ENCODE measurements at regions not wholly inside any gene's neighbourhood (a gene's known extent, or its start where the extent isn't known, plus 50 kb on each side); places are given as distances from the start of the nearest gene placed in this dataset.
"Not testable (repeated sequence)": the region's sequence is repeated elsewhere in the genome, so short reads cannot be mapped to it uniquely, and the experiment has no call there.

- no peak for DNase-seq
These were observed 795.3 kb upstream of the ADGRB3 start for GRCh38 chr6:67839818-67840217.

GRCh38 chr6:67825201-67825895, 809.7 kb upstream of the ADGRB3 start:
- no peak for DNase-seq

DNA sequence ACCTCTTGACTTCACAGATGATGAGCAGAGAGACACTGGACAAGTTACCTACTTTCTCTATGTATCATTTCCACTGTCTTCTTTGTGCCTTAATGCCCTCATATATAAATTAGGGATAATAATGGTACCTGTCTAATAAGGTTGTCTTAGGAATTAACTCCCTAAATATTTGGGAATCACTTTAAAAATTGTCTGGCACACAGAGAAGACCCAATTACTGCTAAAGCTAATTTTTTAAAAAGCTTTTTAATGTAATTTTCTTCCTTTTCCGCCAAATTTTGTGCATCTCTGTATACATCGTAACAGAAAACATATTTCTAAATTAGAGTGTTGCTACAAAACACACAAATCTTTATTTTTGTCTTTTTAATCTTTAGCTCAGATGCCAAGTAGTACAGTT, 816.8 kb upstream of the ADGRB3 start:
- no peak for DNase-seq

GRCh38 chr6:67815623-67816022, 819.5 kb upstream of the ADGRB3 start:
- no peak for DNase-seq

DNA sequence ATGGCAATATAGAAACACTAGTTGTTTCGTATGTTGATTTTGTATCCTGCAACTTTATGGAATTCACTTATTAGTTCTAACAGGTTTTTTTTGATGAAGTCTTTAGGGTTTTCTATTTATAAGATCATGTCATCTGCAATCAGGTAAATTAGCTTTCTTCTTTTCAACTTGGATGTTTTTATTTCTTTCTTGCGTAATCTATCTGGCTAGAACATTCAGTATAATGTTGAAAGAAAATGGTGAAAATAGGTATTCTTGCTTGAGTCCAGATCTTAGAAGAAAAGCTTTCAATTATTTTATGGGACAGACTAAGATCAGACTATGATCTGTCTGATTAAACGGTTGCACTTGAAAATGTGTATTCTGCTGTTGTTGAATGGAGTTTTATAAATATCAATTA, 820.8 kb upstream of the ADGRB3 start:
- no peak for DNase-seq

- no peak for DNase-seq
These were observed 822.4 kb upstream of the ADGRB3 start for GRCh38 chr6:67812693-67813092.

DNA sequence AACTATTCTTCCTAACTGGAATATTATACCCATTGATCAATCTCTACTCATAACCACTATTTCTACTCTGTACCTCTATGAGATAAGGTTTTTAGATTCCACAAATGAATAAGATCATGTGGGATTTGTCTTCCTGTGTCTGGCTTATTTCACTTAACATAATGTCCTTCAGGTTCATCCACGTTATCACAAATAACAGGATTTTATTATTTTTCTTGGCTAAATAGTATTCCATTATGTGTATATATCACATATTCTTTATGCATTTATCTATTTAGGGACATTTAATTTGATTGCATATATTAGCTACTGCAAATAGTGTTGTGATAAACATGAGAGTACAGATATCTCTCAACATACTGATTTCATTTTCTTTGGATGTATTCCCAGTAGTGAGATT, 823.0 kb upstream of the ADGRB3 start:
- DNase-seq, result no peak

DNA sequence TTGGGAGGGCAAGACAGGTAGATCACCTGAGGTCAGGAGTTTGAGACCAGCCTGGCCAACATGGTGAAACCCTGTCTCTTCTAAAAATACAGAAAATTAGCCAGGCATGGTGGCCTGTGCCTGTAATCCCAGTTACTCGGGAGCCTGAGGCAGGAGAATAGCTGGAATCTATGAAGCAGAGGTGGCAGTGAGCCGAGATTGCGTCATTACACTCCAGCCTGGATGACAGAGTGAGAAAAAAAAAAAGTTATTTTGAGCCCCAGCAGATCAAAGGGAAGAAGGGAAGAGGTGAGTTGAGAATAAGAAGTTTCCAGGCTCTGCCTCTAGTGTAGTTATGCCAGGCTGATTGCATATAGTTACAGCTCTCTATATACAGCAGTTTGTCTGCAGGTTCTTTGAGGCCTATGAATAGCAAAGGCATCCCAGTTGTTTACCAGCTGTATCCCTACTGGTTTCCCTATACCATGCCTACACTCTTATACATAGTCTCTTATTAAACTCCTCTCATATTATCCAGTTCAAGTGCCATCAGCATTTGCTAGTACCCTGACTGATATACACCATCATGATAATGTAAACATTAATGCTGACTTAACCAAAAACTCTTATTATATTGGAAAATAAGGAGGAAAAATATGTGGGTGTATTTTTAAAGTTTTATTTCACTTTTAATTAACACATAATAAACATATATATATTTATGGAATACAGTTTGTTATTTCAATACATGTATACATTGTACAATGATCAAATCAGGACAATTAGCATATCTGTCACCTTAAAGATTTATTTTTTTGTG, 823.6 kb upstream of the ADGRB3 start:
- no peak for DNase-seq

- DNase-seq, result not testable (repeated sequence)
These were observed 830.3 kb upstream of the ADGRB3 start for GRCh38 chr6:67804808-67805207.

DNA sequence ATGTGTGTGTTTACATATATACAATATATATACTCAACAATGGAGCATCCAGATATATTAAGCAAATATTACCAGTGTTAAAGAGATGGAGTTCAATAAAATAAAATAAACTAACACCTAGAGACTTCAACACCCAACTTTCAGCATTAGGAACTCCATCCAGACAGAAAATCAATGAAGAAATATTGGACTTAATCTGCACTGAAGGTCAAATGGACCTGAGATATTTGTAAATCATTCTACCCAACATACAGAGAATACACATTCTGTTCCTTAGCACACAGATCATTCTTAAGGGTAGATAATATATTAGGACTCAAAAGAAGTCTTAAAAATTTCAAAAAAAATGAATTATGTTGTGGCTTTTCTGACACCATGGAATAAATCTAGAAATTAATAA, 832.3 kb upstream of the ADGRB3 start:
- DNase-seq, result no peak

- no peak for DNase-seq
These were observed 842.1 kb upstream of the ADGRB3 start for GRCh38 chr6:67792996-67793395.

GRCh38 chr6:67790569-67790968, 844.5 kb upstream of the ADGRB3 start:
- no peak for DNase-seq

- not testable (repeated sequence) for DNase-seq
These were observed 848.0 kb upstream of the ADGRB3 start for GRCh38 chr6:67787119-67787518.

- no peak for DNase-seq
These were observed 855.2 kb upstream of the ADGRB3 start for GRCh38 chr6:67779876-67780275.

DNA sequence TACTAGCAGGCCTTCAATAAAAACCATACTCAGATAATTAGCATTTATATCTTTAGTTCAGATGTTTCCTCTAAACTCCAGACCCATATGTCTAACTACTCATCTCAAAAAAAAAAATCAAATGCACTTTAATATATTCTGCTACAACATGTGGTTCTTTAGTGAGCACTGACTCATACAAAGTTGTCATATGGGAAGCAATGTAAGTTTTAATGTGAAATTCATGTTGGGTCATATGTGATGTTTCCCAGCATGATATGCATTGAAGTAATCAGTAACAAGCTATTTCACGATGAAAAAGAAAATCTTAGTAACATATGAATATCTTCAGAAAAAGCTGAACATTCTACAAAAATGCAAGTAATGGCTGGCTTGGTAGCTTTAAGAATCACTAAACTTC, 859.7 kb upstream of the ADGRB3 start:
- no peak for DNase-seq

DNA sequence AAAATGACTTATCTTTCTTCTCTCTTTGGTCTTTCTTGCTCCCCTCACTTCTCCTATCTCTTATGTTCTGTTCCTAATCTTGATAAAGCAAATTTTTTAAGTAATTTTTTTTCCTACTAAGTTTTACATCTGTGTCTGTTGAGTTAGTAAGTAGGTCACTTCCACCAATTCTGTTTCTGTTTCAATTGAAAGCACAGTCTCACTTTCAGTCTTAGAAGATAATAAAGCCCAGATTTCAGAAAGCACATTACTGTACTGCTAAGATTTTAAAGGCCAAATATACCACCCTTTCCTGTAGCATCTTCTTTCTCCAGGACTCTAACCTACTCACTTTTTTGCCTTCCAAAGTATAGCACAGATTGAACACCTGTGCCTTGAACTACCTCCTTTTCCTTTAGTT, 866.1 kb upstream of the ADGRB3 start:
- DNase-seq, result no peak

DNA sequence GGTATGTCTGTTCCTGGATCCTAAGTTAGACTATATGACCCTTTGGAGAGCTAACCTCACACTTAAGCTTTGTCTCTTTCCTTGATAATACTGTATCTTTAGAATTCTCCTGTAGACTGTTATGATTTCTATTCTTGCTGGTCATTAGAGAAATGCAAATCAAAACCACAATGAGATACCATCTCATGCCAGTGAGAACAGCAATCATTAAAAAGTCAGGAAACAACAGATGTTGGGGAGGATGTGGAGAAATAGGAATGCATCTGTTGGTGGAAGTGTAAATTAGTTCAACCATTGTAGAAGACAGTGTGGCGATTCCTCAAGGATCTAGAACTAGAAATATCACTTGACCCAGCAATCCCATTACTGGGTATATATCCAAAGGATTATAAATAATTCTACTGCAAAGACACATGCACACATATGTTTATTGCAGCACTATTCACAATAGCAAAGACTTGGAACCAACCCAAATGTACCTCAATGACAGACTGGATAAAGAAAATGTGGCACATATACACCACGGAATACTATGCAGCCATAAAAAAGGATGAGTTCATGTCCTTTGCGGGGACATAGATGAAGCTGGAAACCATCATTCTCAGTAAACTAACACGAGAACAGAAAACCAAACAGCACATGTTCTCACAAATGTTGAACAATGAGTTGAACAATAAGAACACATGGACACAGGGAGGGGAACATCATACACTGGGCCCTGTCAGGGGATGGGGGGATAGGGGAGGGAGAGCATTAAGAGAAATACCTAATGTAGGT, 867.8 kb upstream of the ADGRB3 start:
- DNase-seq, result not testable (repeated sequence)

DNA sequence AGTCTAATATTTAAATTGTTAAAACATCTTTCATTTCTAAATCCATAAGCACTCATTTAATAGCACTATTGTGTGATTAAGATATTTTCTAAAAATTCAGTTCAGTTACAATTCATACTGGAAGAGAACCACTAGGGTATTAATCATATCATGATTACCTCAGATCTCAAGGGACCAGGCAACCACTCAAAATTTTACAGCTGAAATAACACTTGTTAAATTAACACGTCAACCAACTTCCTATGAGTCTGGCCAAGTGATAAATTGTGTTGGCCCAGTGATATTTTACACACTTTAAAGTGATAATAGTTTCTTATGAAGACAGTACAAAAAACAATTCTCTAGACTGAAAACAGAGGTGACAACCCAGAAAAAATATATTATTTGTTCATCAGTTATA, 869.0 kb upstream of the ADGRB3 start:
- no peak for DNase-seq

DNA sequence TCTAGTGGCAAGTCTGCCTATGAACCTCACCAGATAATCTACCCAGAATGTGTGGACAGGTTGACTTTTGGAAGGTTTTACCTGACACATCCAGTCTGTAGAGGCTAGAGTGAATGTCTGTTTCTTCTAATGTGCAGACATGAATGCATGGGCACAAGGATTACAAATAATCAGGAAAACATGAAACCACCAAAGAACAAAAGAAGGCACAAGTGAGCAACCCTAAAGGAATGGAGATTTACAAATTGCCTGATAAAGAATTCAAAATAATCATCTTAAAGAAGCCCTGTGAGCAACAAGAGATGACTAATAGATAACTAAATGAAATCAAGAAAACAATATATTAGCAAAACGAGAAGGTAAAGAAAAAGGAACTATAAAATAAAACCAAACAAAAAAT, 876.1 kb upstream of the ADGRB3 start:
- no peak for DNase-seq

- no peak for DNase-seq
These were observed 877.5 kb upstream of the ADGRB3 start for GRCh38 chr6:67757465-67758033.

DNA sequence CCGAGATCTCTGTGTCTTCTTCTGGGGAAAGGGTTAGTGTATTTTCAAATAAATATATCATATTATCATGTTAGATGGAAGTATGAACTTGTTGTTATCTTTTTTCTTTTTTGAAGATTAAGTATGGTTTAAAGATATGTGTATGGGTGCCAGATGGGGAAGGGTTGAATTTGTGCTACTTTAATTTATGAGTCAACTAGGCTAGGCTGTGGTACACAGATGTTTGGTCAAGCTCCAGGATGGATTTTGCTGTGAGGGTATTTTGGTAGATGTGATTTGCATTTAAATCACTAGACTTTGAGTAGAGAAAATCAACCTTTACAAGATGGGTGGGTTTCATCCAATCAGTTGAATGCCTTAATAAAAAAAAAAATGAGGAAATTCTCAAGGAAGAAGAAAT, 886.6 kb upstream of the ADGRB3 start:
- no peak for DNase-seq

GRCh38 chr6:67736816-67737215, 898.3 kb upstream of the ADGRB3 start:
- DNase-seq, result no peak

- DNase-seq, result no peak
These were observed 898.9 kb upstream of the ADGRB3 start for GRCh38 chr6:67736161-67736560.

Measured in suppressor macrophage treated with lipopolysaccharide for 4 hours (primary cell).